GM18498 (cell line): ENCODE measurements at regions not wholly inside any gene's neighbourhood (a gene's known extent, or its start where the extent isn't known, plus 50 kb on each side); places are given as distances from the start of the nearest gene placed in this dataset.

ENCODE experiments used
- ATAC-seq: cut with Tn5 transposase; IDR thresholded peaks from one replicate; pipeline ENCODE4 v1.9.1; 2021; ENCODE audit warnings: mild to moderate bottlenecking, moderate library complexity; ENCODE audit not compliant: unreplicated experiment

DNA sequence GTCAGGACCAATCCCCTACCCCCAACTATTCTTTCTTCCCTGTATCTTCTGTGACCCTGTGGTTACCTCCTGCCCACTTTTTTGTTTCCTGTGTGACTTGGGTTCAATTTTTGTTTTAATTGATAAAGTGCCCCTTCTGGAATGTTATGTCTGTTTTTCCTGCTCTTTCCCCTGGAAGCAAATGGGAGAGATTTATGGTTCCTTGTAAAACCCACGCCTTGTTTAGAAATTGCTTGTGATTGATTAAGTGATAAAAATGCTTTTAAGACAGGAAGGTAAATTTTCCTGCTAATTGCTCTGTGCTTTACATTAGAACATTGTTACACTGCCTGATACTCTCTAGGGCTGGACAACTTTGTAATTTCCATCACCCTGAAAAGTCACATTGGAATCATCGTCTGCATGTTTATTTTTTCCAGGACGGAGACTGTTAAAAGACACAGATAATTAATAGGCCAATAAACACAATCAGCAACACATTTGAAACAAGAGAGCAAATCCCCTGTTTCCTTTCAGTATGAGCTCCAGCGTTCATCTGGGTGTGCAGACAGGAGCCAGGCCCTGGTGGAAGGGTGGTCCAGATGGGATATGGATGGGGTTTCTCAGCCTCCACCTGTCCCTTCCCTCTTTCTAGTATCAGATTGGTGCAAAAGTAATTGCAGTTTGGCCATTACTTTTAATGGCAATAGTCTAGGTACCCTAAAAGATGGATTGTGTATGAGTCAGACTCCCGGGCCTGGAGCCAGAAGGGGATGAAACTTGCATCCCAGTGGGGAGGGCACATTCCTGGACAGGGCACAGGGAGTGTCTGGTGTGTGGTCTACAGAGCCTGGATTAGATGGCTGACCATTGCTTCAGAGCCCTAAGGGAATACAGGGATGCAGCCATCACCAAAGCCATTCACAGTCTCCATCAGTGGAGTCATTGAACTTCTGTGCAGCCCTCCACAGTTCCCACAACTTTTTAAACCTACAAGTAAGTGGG is 58.1 kb upstream of the AGBL1 start:
- ATAC-seq, result no peak

DNA sequence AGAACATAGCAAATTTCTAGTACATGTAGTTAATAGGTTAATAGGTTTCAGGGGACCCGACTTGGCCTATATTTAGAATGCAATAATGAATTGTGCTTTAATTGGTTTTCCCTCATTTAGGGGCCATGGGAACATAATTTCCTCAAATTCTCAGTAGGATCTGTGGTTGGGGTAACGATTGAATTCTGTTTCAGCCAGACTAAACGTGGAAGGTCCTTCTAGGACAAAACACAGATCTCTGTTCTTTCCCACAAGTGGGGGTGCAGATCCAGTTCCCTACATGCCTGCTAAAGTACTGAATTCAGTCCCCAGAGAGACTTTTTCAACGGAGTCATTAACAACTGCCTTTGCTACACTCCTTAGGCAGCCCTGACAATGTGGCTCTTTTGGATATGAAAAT is 50.7 kb upstream of the AGBL1 start:
- no peak for ATAC-seq
